ENCODE measurements at regions not wholly inside any gene's neighbourhood (a gene's known extent, or its start where the extent isn't known, plus 50 kb on each side); places are given as distances from the start of the nearest gene placed in this dataset.

- no peak overlapping the region for H2BK120ac ChIP-seq (ENCODE audit: low read depth, low read length)
- in situ Hi-C loops (cut with MboI; ENCODE audit: low sequenced_read_pairs) (no loop called here), dilution Hi-C loops (cut with HindIII; ENCODE audit: low sequenced_read_pairs, unreplicated experiment) (no loop called here), intact Hi-C loops (cut with micrococcal nuclease) (no loop called here)
- BruUV-seq (replicated peaks) = no TSS peak
- no peak overlapping the region for H2BK5ac ChIP-seq (ENCODE audit: low read depth, low read length, poor library complexity, severe bottlenecking)
- no peak overlapping the region for H3K18ac ChIP-seq (ENCODE audit: low read depth, low read length)
- no peak overlapping the region for H3K9ac ChIP-seq (ENCODE audit: low read depth, low read length)
- no peak overlapping the region for H3K14ac ChIP-seq (replicated peaks; ENCODE audit: low read depth, low read length)
- ChIA-PET CTCF (no interaction called here), POLR2A (ENCODE audit: unreplicated experiment) (no interaction called here)
- peaks cover 3% of the 10 kb centered on the region; the same call in 1 of the 2 replicates for H3K9me3 ChIP-seq (ENCODE audit: control insufficient read depth, insufficient read depth, low read length)
- no CpG with 5 or more reads among the region's 3 CpGs for WGBS, 2 experiments (ENCODE audit: extremely low coverage in 2 of 2, insufficient read length in 1 of 2)
- TF ChIP-seq POLR2A (IDR thresholded peaks at IDR 0.05; ENCODE audit: low read depth, low read length) = no peak
- TF ChIP-seq USF2 (IDR thresholded peaks at IDR 0.05; ENCODE audit: low read depth, low read length) = no peak
- no peak for TF ChIP-seq CHD1 (IDR thresholded peaks at IDR 0.05; ENCODE audit: low read depth, low read length)
- peak; percentile 82 for TF ChIP-seq MAFK (IDR thresholded peaks at IDR 0.05; ENCODE audit: low read depth, low read length)
- H3K23ac ChIP-seq (ENCODE audit: low read depth, low read length) = no peak overlapping the region
- H3K79me1 ChIP-seq (ENCODE audit: low read depth in 1 of 2, low read length in 2 of 2) = no peaks in the 10 kb centered on the region
- H3K4me3 ChIP-seq (ENCODE audit: insufficient read depth, low read depth, low read length) = no peak overlapping the region
- no peak overlapping the region for H4K8ac ChIP-seq (ENCODE audit: low read depth in 2 of 2, low read length in 2 of 2)
- H3K27me3 ChIP-seq (ENCODE audit: control insufficient read depth, insufficient read depth, low read length) = no peaks in the 10 kb centered on the region
- H3K36me3 ChIP-seq (ENCODE audit: control insufficient read depth, insufficient read depth, low read length) = no peaks in the 10 kb centered on the region
- H3K4me1 ChIP-seq (ENCODE audit: control insufficient read depth, insufficient read depth, low read length) = no peaks in the 10 kb centered on the region
- no peak overlapping the region for H3K4me2 ChIP-seq (ENCODE audit: low read depth, low read length)
- no peak overlapping the region for H4K91ac ChIP-seq (ENCODE audit: insufficient read depth, low read depth, low read length)
- H2AFZ ChIP-seq (replicated peaks; ENCODE audit: low read length, poor library complexity) = no peak overlapping the region
- H2BK20ac ChIP-seq (ENCODE audit: low read depth, low read length) = no peak overlapping the region
- H2AK9ac ChIP-seq (replicated peaks; ENCODE audit: low read depth, low read length, poor library complexity) = no peak overlapping the region
- H3K9me1 ChIP-seq (ENCODE audit: insufficient read depth, low read length) = no peaks in the 10 kb centered on the region
- no peaks in the 10 kb centered on the region for H4K20me1 ChIP-seq (ENCODE audit: insufficient read depth, low read length)
- DNase-seq = no peak
- no peak overlapping the region for H4K5ac ChIP-seq (ENCODE audit: low read depth, low read length)
- no peak overlapping the region for H2AK5ac ChIP-seq (ENCODE audit: low read depth, low read length)
- no peak overlapping the region for H3K56ac ChIP-seq (ENCODE audit: extremely low read depth, insufficient read depth, low read length)
- no peak overlapping the region for H3K4ac ChIP-seq (ENCODE audit: low read depth, low read length)
- no peak overlapping the region for H3K27ac ChIP-seq (ENCODE audit: insufficient read depth, low read length)
- ATAC-seq (ENCODE audit: low read depth) = no peak
- H2BK15ac ChIP-seq (ENCODE audit: low read depth, low read length) = no peak overlapping the region
These were observed 607.4 kb upstream of the JAG1 start for GRCh38 chr20:11281240-11281639.
